ENCODE measurements at regions not wholly inside any gene's neighbourhood (a gene's known extent, or its start where the extent isn't known, plus 50 kb on each side); places are given as distances from the start of the nearest gene placed in this dataset.

GRCh38 chr15:93150910-93151881 lies 62.2 kb upstream of the RGMA start:
- no peaks in the 10 kb centered on the region for H3K9me3 ChIP-seq (ENCODE audit: control insufficient read depth in 2 of 3, insufficient read depth in 1 of 3, low read length in 3 of 3)
- intact Hi-C loops (cut with DNase I) = no loop called here
- DNase-seq (no peak), FAIRE-seq (no peak)
- no peak overlapping the region for H3K9ac ChIP-seq (ENCODE audit: low read length in 3 of 3)
- no peak overlapping the region for H3K27ac ChIP-seq (ENCODE audit: low read depth in 2 of 2, low read length in 2 of 2)
- no peaks in the 10 kb centered on the region for H3K36me3 ChIP-seq (ENCODE audit: control insufficient read depth in 2 of 3, insufficient read depth in 3 of 3, low read length in 3 of 3)
- no peak overlapping the region for H3K4me3 ChIP-seq (ENCODE audit: low read length in 3 of 3)
- no peaks in the 10 kb centered on the region for H3K4me1 ChIP-seq (ENCODE audit: control insufficient read depth in 2 of 3, insufficient read depth in 2 of 3, low read depth in 1 of 3, low read length in 3 of 3)
- H3K27me3 ChIP-seq (ENCODE audit: control insufficient read depth, insufficient read depth, low read length) = no peaks in the 10 kb centered on the region
- TF ChIP-seq CTCF (IDR thresholded peaks at IDR 0.05; ENCODE audit: borderline replicate concordance, extremely low read depth, insufficient read depth) = no peak

GRCh38 chr15:93146601-93147000 lies 57.6 kb upstream of the RGMA start:
- Histone ChIP-seq H3K27me3 (ENCODE audit: control insufficient read depth, insufficient read depth, low read length) (no peaks in the 10 kb centered on the region), H3K4me1 (ENCODE audit: control insufficient read depth in 2 of 3, insufficient read depth in 2 of 3, low read depth in 1 of 3, low read length in 3 of 3) (no peaks in the 10 kb centered on the region), H3K9ac (ENCODE audit: low read length in 3 of 3) (no peak overlapping the region), H3K4me3 (ENCODE audit: low read length in 3 of 3) (no peak overlapping the region), H3K36me3 (ENCODE audit: control insufficient read depth in 2 of 3, insufficient read depth in 3 of 3, low read length in 3 of 3) (no peaks in the 10 kb centered on the region), H3K9me3 (ENCODE audit: control insufficient read depth in 2 of 3, insufficient read depth in 1 of 3, low read length in 3 of 3) (no peaks in the 10 kb centered on the region), H3K27ac (ENCODE audit: low read depth in 2 of 2, low read length in 2 of 2) (no peak overlapping the region)
- no peak for TF ChIP-seq CTCF (IDR thresholded peaks at IDR 0.05; ENCODE audit: borderline replicate concordance, extremely low read depth, insufficient read depth)
- FAIRE-seq = no peak
- intact Hi-C loops (cut with DNase I) = no loop called here
- DNase-seq = no peak

- no peak overlapping the region for H3K27ac ChIP-seq (ENCODE audit: low read depth in 2 of 2, low read length in 2 of 2)
- no peaks in the 10 kb centered on the region for H3K4me1 ChIP-seq (ENCODE audit: control insufficient read depth in 2 of 3, insufficient read depth in 2 of 3, low read depth in 1 of 3, low read length in 3 of 3)
- intact Hi-C loops (cut with DNase I) = no loop called here
- H3K36me3 ChIP-seq (ENCODE audit: control insufficient read depth in 2 of 3, insufficient read depth in 3 of 3, low read length in 3 of 3) = no peaks in the 10 kb centered on the region
- no peak overlapping the region for H3K4me3 ChIP-seq (ENCODE audit: low read length in 3 of 3)
- no peaks in the 10 kb centered on the region for H3K27me3 ChIP-seq (ENCODE audit: control insufficient read depth, insufficient read depth, low read length)
- no peaks in the 10 kb centered on the region for H3K9me3 ChIP-seq (ENCODE audit: control insufficient read depth in 2 of 3, insufficient read depth in 1 of 3, low read length in 3 of 3)
- H3K9ac ChIP-seq (ENCODE audit: low read length in 3 of 3) = no peak overlapping the region
- DNase-seq (no peak), FAIRE-seq (no peak)
- no peak for TF ChIP-seq CTCF (IDR thresholded peaks at IDR 0.05; ENCODE audit: borderline replicate concordance, extremely low read depth, insufficient read depth)
These were observed 57.2 kb upstream of the RGMA start for GRCh38 chr15:93146196-93146595.

All from kidney (tissue), 13 donors.